Ecto neural progenitor cell (in vitro differentiated cells): ENCODE measurements at regions not wholly inside any gene's neighbourhood (a gene's known extent, or its start where the extent isn't known, plus 50 kb on each side); places are given as distances from the start of the nearest gene placed in this dataset.
"Not testable (repeated sequence)": the region's sequence is repeated elsewhere in the genome, so short reads cannot be mapped to it uniquely, and the experiment has no call there.

ENCODE experiments used
- DNase-seq: peaks from one replicate; pipeline ENCODE4 v3.0.0-alpha.2; 2018; ENCODE audit warnings: low spot score

- not testable (repeated sequence) for DNase-seq
Observed at GRCh38 chr2:87457129-87457499, 290.8 kb upstream of the PLGLB2 start.

DNA sequence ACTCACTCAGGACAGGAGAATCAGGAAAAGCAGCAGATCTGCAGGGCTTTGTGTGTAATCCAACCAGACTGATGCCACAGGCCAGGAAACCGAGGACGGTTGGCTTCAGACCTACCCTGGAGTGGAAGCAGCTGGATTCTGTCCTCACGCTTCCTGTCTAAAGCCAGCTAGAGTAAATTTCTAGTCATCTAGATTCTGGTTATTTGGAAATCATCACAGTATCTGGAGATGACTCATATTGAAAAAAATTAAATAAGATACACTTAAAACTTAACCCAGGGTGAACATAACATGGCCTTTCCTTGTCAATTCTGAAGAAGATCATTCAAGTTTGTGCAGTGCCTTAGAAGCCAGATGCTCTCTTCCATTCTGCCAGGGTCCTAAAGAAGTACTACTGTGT is 288.9 kb upstream of the PLGLB2 start:
- not testable (repeated sequence) for DNase-seq

- not testable (repeated sequence) for DNase-seq
Observed at GRCh38 chr2:87460104-87460503, 287.8 kb upstream of the PLGLB2 start.

GRCh38 chr2:87460662-87461061 is 287.2 kb upstream of the PLGLB2 start:
- not testable (repeated sequence) for DNase-seq

- not testable (repeated sequence) for DNase-seq
Observed at GRCh38 chr2:87461671-87462070, 286.2 kb upstream of the PLGLB2 start.

DNA sequence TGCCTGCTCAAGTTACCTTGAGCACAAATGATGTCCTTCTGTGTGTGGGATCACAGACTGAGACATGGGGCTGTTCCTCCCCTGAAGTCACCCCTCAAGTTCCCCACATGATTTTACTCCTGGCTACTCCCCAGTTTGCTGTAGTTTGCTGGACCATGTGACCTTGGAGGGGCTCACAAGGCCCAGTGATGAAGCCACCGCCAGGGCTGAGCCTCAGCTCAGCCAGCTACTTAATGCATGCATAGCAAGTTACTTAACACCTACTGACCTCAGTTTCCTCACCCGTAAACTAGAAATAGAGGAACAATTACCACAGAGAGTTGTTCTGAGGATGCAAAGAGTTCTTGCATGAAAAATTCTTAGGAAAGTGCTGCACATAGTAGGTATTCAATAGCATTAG is 283.7 kb upstream of the PLGLB2 start:
- DNase-seq: not testable (repeated sequence)

- not testable (repeated sequence) for DNase-seq
Observed at GRCh38 chr2:87465730-87466129, 282.2 kb upstream of the PLGLB2 start.

DNA sequence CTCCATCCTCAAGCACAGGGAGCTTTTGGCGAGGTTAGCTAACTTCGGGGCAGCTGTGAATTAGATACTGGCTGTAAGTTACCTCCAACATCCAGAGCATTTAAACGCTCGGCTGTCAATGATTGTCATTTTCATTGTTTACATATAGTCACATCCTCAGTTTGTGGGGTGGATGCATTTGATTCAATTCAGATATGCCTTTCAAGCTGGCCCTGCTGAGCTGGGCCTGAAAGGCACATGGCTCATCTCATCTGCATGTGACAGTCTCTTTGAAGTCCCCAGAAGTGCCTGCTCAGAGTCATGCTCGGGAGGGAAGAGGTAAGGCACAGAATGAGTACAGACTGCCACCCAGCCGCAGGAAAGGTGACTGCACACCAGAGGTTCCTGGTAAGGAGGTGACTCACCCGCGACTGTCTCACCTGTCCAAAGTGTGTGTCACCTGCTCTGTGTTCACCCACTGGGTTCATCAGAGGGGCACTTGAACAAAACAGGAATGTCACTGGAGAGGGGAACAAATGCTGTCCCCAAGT is 281.2 kb upstream of the PLGLB2 start:
- DNase-seq: peak; percentile 27

- peak; percentile 34 for DNase-seq
Observed at GRCh38 chr2:87468429-87468981, 279.4 kb upstream of the PLGLB2 start.

DNA sequence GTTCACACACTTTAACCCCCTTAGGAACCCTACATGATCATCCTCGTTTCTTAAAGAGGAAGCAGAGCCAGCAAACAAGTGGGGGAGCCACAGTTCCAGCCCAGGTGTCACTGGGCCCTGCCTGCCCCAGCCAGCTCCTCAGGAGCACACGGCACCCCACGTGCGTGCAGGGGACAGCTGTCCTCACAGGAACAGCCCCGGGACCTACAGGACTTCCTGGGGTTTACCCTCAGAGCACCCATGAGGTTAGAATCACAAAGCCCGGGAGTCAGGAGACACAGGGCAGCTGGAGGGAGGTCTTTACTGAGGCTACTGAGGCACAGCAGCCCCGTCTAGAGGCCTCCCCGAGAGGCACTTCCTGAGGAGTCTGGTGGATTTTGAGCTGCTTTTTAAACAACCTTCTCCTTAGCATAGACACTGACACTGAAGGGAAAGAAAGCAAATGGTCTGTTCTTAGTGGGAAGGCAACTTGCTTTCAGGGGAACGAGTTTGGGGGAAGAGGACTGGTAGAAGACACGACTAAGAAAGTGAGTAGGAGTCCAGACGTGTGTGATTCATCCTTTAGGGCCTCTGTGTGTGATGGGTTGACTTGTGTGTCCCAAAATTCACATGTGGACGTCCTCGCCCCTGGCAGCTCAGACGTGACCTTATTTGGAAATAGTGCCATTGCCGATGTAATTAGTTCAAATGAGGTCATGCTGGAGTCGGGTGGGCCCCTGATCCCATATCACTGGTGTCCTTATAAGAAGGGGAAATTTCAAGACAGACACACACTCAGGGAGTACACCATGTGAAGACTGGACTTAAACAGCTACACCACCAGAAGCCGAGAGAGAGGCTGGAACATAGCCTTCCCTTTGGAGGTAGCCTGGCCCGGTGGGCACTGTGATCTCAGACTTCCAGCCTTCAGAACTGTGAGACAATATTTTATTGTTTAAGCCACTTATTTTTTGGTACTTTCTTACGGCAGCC is 278.4 kb upstream of the PLGLB2 start:
- peak; percentile 20 for DNase-seq

- DNase-seq: peak; percentile 27
Observed at GRCh38 chr2:87470381-87471380, 277.2 kb upstream of the PLGLB2 start.

DNA sequence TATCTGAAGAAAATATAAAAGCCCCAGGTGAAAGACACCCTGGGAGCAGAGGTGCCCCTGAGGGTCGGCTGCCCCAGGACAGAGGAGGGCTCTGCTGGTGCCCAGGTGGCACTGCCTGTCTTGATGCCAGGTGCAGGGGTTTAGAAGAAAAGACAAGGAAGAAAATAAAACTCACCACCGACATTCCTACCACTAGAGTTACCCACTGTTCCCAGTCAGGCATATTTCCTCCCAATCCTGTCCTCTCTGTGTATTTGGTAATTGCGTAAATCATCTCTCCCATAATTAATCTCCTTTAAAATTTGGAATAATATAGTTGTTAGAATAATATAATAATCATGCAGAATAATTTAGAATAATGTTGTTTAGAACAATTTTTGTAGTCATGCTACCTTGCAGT is 276.4 kb upstream of the PLGLB2 start:
- not testable (repeated sequence) for DNase-seq

GRCh38 chr2:87476223-87476872 is 271.5 kb upstream of the PLGLB2 start:
- DNase-seq: not testable (repeated sequence)

DNA sequence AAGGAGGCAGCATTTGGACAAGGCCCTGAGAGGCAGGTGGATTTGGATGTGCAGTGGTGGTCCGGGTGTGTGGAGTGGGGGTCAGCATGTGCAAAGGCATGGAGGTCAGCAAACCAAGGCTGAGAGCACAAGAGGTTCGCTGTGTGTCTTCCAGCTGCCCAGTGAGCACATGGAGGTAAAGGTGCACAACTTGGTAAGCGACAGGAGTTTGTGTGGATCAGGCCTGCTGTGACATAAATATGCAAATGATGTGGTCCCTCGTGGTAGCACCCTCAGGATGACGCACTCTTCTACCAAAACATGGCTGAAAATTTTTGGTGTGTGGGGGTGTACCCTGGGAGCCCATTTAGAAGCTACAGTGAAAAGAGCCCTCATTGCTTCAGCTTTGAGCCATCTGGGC is 271.0 kb upstream of the PLGLB2 start:
- not testable (repeated sequence) for DNase-seq

DNA sequence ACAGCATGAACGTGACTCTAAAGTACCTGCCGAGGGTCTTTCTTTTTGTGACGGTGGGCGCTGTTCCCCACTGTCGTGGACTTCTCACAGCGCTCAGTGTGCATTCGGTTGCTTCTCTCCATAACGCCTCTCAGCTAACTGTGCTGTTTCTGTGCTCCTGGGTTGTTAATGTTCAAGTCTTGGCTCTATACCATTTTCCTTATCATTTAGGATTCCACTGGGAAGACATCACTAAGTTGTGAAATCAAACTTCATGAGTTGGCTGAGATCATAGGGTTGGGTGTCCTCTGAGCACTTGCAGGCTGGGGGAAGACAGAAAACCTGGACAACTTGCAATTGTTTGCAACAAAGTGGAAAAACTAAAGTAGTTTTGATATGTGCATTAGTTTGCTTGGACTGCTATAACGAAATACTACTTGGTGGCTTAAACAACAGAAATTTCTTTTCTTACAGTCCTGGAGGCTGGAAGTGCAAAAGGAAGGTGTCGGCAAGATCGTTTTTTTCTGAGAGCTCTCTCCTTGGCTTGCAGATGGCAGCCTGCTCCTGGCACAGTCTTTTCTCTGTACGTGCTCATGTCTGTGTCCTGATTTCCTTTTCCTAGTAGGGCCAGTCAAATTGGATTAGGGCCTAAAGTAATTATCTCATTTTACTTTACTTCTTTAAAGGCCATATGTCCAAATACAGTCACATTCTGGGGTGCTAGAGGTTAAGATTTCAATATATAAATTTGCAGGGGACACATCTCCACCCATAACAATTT is 270.0 kb upstream of the PLGLB2 start:
- DNase-seq: not testable (repeated sequence)

GRCh38 chr2:87478911-87479310 is 269.0 kb upstream of the PLGLB2 start:
- DNase-seq: not testable (repeated sequence)

- peak; percentile 5 for DNase-seq
Observed at GRCh38 chr2:87483093-87483680, 264.7 kb upstream of the PLGLB2 start.

DNA sequence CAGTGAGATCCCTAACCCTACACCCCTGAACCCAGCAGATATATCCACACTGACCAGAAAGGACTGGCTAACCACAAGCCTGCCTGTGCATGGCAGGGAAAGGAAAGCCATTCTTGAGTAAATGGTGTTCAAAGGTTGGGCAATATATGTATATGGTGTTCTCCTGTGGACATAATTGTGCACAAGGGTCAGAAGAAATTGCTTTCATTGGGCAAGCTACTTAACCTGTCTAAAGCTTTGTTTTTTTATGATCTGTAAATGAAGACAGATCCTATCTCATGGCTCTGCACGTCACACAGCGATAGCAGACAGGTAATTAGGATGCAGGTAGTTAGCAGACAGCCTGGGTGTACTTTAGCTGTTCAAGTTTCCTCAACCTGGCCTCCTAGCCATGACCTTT is 263.5 kb upstream of the PLGLB2 start:
- DNase-seq: not testable (repeated sequence)

DNA sequence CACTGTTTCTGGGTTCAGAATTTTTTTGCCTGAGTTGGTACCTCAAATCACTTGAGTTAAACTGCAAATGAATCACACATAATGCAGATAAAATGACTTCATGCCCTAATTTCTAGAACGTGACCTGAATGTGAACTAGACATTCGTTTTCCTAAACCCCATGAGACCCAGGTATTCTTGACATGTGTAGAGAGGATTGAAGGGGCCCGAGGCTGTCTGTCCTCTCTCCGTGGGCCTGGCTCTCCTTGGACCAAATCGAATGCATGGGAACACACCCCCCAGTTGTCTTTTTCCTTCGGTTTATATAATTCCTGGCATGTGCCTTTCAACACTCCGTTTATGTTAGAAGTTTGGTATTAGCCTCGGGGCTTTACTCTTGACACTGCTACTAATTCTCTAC is 262.4 kb upstream of the PLGLB2 start:
- peak; percentile 14 for DNase-seq

DNA sequence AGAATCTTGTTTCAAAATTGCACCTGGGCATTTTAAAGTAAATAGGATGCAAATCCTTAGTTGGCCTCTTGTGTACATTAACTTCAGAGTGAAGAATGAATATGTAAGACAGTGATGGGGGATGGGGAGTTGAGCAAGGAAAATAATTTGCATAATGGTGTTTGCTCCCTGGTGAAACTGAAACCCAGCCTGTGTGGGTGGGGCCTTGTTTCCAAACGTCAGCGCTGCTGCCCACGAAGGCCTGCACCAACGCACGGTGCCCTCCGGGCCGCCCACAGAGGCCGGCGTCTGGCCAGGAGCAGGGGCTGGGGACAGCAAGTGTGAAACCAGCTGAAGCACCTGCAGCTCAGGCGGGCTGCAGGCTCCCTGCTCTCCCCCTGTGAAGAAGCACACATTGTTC is 262.0 kb upstream of the PLGLB2 start:
- not testable (repeated sequence) for DNase-seq
